GM12874 (cell line): ENCODE measurements at regions not wholly inside any gene's neighbourhood (a gene's known extent, or its start where the extent isn't known, plus 50 kb on each side); places are given as distances from the start of the nearest gene placed in this dataset.

Experiments used
- TF ChIP-seq, protein P1 (sequence below): IDR thresholded peaks from 2 replicates; pipeline ENCODE4 v1.5.1; 2011; ENCODE audit warnings: low read depth, mild to moderate bottlenecking, control low read depth, low read length, moderate library complexity; ENCODE audit not compliant: insufficient read depth

- TF ChIP-seq, protein P1, sequence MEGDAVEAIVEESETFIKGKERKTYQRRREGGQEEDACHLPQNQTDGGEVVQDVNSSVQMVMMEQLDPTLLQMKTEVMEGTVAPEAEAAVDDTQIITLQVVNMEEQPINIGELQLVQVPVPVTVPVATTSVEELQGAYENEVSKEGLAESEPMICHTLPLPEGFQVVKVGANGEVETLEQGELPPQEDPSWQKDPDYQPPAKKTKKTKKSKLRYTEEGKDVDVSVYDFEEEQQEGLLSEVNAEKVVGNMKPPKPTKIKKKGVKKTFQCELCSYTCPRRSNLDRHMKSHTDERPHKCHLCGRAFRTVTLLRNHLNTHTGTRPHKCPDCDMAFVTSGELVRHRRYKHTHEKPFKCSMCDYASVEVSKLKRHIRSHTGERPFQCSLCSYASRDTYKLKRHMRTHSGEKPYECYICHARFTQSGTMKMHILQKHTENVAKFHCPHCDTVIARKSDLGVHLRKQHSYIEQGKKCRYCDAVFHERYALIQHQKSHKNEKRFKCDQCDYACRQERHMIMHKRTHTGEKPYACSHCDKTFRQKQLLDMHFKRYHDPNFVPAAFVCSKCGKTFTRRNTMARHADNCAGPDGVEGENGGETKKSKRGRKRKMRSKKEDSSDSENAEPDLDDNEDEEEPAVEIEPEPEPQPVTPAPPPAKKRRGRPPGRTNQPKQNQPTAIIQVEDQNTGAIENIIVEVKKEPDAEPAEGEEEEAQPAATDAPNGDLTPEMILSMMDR: no peak
Observed at GRCh38 chr10:120979435-120980278, 128.5 kb downstream of the WDR11 start.

DNA sequence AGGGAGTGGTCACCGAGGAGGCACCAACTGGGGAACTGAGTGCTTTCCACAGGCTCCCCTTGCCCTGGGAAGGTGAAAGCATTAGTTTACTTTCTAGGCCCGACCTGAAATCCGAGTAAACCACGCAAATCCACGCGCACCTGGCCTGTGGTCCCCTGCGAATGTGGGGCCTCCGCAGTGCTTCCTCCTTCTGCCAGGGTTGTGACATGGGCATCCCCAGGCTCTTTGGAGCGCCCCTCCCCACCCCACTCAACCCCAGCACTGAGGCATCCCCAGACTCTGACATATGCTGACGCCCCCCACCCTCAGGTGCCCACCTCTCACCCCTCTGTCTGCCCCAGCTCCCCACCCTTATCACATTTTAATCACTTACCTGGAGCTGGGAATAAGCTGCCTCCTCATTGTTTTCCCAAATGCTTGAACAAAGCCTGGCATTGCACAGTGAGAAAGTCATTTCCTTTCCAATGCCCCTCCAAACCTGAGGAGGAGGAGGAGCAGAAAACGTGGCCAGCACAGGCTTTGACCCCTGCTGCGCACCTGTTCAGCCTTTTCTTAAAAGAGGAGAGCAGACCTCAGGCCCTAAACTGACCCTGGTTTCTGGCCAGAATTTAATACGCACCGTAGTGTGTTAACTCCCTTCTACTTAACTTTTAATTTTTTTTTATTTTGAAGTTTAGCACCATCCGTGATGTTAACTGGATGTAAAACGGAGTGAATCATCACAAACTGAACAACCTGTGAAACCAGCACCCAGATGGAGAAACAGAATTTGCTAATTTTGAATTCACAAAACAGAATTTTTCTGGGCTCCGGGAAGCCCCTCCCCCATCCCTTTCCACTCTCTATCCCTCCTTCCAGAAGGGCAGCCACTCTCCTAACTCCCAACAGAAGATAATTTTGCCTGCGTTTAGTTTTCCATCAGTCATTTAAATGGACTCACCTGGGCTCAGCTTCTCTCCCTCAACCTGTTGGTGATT, 129.4 kb downstream of the WDR11 start:
- TF ChIP-seq, protein P1: no peak

GRCh38 chr10:120981601-120982391, 130.6 kb downstream of the WDR11 start:
- TF ChIP-seq, protein P1: no peak

DNA sequence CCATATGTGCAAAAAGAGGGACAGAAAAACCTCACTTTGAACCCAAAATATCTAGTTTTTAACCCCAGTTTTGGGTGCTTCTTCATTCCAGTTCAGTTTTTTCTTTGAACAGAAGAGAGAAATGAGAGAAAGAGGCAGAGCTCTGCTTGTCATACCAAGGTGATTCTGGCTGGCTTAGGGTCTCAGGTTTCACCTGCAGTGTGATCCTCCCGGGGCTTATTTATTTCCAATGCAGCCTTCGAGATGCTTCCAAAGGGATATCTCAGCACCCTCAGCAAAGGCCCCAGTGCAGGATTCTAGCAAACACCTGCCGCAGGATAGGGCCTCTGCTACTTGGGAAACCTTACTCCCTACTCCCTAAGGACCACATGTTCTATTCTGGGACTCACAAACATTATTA, 131.3 kb downstream of the WDR11 start:
- TF ChIP-seq, protein P1: no peak

- TF ChIP-seq, protein P1: no peak
Observed at GRCh38 chr10:120983721-120984120, 132.6 kb downstream of the WDR11 start.

- TF ChIP-seq, protein P1: no peak
Observed at GRCh38 chr10:120984221-120984620, 133.1 kb downstream of the WDR11 start.

GRCh38 chr10:120987359-120987758, 136.2 kb downstream of the WDR11 start:
- TF ChIP-seq, protein P1: no peak
